ENCODE measurements at regions not wholly inside any gene's neighbourhood (a gene's known extent, or its start where the extent isn't known, plus 50 kb on each side); places are given as distances from the start of the nearest gene placed in this dataset.
A peak's percentile ranks its signal among the peaks of the same experiment; 100 is the strongest.

- TF ChIP-seq CTCF (IDR thresholded peaks at IDR 0.05), result no peak
- DNase-seq (ENCODE audit: low spot score) (no peak), ATAC-seq (ENCODE audit: low FRiP score) (no peak)
These were observed 105.2 kb upstream of the CITED2 start for GRCh38 chr6:139479433-139480222.

- DNase-seq (ENCODE audit: low spot score), result no peak
- ATAC-seq (ENCODE audit: low FRiP score), result no peak
- no peak for TF ChIP-seq CTCF (IDR thresholded peaks at IDR 0.05)
These were observed 101.2 kb upstream of the CITED2 start for GRCh38 chr6:139475646-139476045.

GRCh38 chr6:139475241-139475640 is 100.8 kb upstream of the CITED2 start:
- no peak for DNase-seq (ENCODE audit: low spot score)
- no peak for ATAC-seq (ENCODE audit: low FRiP score)
- no peak for TF ChIP-seq CTCF (IDR thresholded peaks at IDR 0.05)

- TF ChIP-seq CTCF (IDR thresholded peaks at IDR 0.05), result no peak
- no peak for ATAC-seq (ENCODE audit: low FRiP score)
- no peak for DNase-seq (ENCODE audit: low spot score)
These were observed 100.0 kb upstream of the CITED2 start for GRCh38 chr6:139474145-139475108.

GRCh38 chr6:139473731-139474130 is 99.3 kb upstream of the CITED2 start:
- DNase-seq (ENCODE audit: low spot score) (no peak), ATAC-seq (ENCODE audit: low FRiP score) (peak; percentile 16)
- TF ChIP-seq CTCF (IDR thresholded peaks at IDR 0.05), result no peak

- DNase-seq (ENCODE audit: low spot score) (peak; percentile 38), ATAC-seq (ENCODE audit: low FRiP score) (peak; percentile 76)
- no peak for TF ChIP-seq CTCF (IDR thresholded peaks at IDR 0.05)
These were observed 98.8 kb upstream of the CITED2 start for GRCh38 chr6:139473231-139473701.
